T-helper 17 cell (primary cell): ENCODE measurements at regions not wholly inside any gene's neighbourhood (a gene's known extent, or its start where the extent isn't known, plus 50 kb on each side); places are given as distances from the start of the nearest gene placed in this dataset.
"Not testable (repeated sequence)": the region's sequence is repeated elsewhere in the genome, so short reads cannot be mapped to it uniquely, and the experiment has no call there.

ENCODE experiments used
- ATAC-seq: fragments of 150-1000 bp; cut with Tn5 transposase; 2 replicates; pipeline ENCODE4 v1.10.0; 2021; ENCODE audit warnings: mild to moderate bottlenecking, moderate library complexity
- DNase-seq, 3 donors: peaks; one replicate each; pipeline versions ENCODE4 v3.0.0 to v3.0.0-alpha.2; 2020 to 2021
- H3K9me3 ChIP-seq: one replicate; pipeline ENCODE4 v1.7.0; 2013; ENCODE audit warnings: low read length, mild to moderate bottlenecking; ENCODE audit not compliant: control insufficient read depth, poor library complexity, severe bottlenecking
- H3K27ac Mint-ChIP-seq: one replicate; pipeline ENCODE4 v1.8.0; 2022; ENCODE audit warnings: mild to moderate bottlenecking, moderate library complexity, mixed read lengths
- H3K27me3 Mint-ChIP-seq: one replicate; pipeline ENCODE4 v1.8.0; 2022; ENCODE audit warnings: mixed read lengths
- H3K36me3 Mint-ChIP-seq: one replicate; pipeline ENCODE4 v1.8.0; 2022; ENCODE audit warnings: low read depth, mixed read lengths
- H3K4me1 Mint-ChIP-seq: one replicate; pipeline ENCODE4 v1.8.0; 2022; ENCODE audit warnings: mild to moderate bottlenecking, mixed read lengths
- H3K4me3 Mint-ChIP-seq: one replicate; pipeline ENCODE4 v1.8.0; 2022; ENCODE audit warnings: mild to moderate bottlenecking, moderate library complexity, mixed read lengths

DNA sequence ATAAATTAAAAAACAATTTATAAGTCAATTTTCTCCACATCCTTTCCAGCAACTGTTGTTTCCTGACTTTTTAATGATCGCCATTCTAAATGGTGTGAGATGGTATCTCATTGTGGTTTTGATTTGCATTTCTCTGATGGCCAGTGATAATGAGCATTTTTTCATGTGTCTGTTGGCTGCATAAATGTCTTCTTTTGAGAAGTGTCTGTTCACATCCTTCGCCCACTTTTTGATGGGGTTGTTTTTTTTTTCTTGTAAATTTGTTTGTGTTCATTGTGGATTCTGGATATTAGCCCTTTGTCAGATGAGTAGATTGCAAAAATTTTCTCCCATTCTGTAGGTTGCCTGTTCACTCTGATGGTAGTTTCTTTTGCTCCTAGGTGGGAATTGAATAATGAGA, 539.4 kb downstream of the ADCYAP1 start:
- not testable (repeated sequence) for H3K9me3 ChIP-seq, H3K4me1 Mint-ChIP-seq, H3K4me3 Mint-ChIP-seq, H3K27me3 Mint-ChIP-seq, ATAC-seq, H3K36me3 Mint-ChIP-seq, DNase-seq, H3K27ac Mint-ChIP-seq

DNA sequence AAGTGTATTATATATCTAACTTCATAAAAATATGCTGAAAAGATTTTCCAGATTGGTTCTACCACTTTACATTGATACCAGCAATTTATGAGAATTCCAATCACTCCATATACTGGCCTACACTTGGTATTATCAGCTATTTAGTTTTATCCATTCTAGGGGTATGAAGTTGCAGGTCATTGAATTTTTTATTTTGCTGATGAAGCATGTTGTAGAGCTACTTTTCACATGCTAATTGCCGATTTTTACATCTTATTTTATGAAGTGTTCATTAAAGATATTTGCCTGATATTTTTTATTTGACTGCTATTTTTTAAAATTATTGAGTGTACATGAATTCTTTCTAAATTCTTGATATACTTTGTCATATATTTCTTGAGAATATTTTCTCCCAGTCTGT, 542.1 kb downstream of the ADCYAP1 start:
- Mint-ChIP-seq H3K36me3 (no peaks in the 10 kb centered on the region), H3K27ac (no peak overlapping the region), H3K4me1 (no peaks in the 10 kb centered on the region), H3K27me3 (no peaks in the 10 kb centered on the region), H3K4me3 (no peak overlapping the region)
- DNase-seq (no peak), ATAC-seq (no peak)
- no peaks in the 10 kb centered on the region for H3K9me3 ChIP-seq

DNA sequence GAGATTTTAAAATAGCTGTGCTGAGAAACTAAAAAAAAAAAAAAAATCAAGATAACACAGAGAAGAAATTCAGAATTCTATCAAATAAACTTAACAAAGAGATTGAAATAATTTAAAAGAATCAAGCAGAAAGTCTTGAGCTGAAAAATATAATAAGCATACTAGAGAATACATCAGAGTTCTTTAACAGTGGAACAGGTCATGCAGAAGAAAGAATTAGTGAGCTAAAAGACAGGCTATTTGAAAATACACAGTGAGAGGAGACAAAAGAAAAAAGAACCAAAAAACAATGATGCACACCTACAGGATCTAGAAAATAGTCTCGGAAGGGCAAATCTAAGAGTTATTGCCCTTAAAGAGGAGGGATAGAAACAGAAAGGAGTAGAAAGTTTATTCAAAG, 548.1 kb downstream of the ADCYAP1 start:
- Mint-ChIP-seq H3K27me3 (no peaks in the 10 kb centered on the region), H3K4me3 (no peak overlapping the region), H3K36me3 (no peaks in the 10 kb centered on the region), H3K4me1 (no peaks in the 10 kb centered on the region), H3K27ac (no peak overlapping the region)
- no peak for DNase-seq
- no peak for ATAC-seq
- no peaks in the 10 kb centered on the region for H3K9me3 ChIP-seq

DNA sequence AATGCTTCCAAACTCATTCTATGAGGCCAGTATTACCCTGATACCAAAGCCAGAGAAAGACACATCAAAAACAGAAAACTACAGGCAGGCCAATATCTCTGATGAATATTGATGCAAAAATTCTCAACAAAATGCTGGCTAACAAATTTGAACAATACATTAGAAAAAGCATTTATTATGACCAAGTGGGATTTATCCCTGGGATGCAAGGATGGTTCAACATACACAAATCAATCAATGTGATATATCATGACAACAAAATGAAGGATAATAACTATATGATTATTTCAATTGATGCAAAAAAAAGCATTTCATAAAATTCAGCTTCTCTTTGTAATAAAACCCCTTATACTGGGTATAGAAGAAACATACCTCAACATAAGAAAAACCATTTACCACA, 550.9 kb downstream of the ADCYAP1 start:
- Mint-ChIP-seq H3K4me1 (no peaks in the 10 kb centered on the region), H3K4me3 (no peak overlapping the region), H3K36me3 (no peaks in the 10 kb centered on the region), H3K27me3 (no peaks in the 10 kb centered on the region), H3K27ac (no peak overlapping the region)
- H3K9me3 ChIP-seq = no peaks in the 10 kb centered on the region
- ATAC-seq (no peak), DNase-seq (no peak)

DNA sequence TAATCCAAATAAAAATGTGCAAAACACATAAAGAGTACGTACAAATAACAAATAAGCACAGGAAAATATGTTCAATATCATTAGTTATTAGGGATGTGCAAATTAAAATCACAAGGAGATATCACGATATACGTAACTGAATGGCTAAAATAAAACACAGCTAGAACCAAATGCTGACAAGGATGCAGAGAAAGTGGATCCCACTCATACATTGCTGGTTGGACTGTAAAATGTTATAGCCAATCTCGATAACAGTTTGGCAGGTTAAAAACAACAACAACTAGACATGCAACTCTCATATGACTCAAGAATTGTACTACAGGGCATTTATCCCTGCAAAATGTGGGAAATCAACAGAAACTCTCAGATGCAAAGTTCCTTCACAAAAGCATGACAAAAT, 553.9 kb downstream of the ADCYAP1 start:
- DNase-seq (no peak), ATAC-seq (no peak)
- Mint-ChIP-seq H3K4me3 (no peak overlapping the region), H3K27me3 (no peaks in the 10 kb centered on the region), H3K27ac (no peak overlapping the region), H3K36me3 (no peaks in the 10 kb centered on the region), H3K4me1 (no peaks in the 10 kb centered on the region)
- no peaks in the 10 kb centered on the region for H3K9me3 ChIP-seq

DNA sequence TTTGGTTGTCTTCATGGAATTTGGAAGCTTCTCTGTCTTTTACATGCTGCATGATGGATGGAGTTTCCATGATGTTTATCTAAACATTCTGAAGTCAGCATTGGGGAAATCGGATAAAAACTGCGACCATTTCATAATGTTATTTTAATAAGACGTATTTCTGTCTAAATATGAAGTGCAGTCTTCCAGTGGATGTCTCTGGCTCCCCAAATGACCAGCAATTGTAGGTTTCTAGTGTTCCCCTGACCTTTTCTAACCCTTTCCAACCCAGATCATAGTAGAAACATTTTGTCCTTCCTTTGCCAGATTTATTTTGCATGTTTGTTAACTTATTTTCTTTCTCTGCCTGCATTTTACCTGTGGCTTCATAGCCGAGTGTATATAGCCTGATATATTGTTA, 559.3 kb downstream of the ADCYAP1 start:
- H3K9me3 ChIP-seq = no peaks in the 10 kb centered on the region
- Mint-ChIP-seq H3K4me1 (no peaks in the 10 kb centered on the region), H3K36me3 (no peaks in the 10 kb centered on the region), H3K27me3 (no peaks in the 10 kb centered on the region), H3K27ac (no peak overlapping the region), H3K4me3 (no peak overlapping the region)
- DNase-seq (no peak), ATAC-seq (no peak)

DNA sequence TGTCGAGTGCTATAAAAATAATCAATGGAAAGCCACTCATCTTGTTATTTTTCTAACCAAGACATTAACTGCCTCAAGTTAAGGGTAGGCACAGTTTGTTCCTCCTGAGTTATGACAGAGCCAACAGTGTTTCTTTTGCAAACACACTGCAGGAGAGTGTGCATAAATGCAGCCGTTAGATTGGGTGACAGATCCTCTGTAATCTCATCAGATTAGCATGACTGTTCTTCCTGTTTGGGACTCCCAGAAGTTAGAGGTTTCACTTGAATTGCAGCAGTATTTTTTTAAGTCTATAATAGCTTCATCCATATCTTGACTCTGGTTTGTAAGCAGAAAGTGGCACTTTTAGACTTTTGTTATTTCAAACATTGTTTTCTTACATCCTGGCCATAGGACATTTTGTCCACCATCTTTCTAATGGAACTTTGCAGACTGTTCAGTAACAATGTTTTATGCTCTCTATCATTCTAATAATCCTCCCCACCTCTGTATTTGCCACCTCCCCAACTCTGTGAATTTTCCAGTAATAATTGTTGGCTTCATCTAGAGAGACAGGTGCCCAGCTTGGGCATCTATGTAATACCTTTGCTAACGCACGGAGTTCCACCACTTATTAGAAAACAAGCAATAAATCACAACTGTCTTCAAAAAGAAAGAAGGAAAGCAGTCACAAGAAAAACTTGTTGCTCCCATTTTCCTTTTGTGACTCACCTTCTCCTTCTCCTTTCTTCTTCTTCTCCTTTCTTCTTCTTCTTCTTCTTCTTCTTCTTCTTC, 560.0 kb downstream of the ADCYAP1 start:
- no peaks in the 10 kb centered on the region for H3K9me3 ChIP-seq
- Mint-ChIP-seq H3K27me3 (no peaks in the 10 kb centered on the region), H3K36me3 (no peaks in the 10 kb centered on the region), H3K4me1 (no peaks in the 10 kb centered on the region), H3K27ac (no peak overlapping the region), H3K4me3 (no peak overlapping the region)
- no peak for ATAC-seq
- DNase-seq = no peak

DNA sequence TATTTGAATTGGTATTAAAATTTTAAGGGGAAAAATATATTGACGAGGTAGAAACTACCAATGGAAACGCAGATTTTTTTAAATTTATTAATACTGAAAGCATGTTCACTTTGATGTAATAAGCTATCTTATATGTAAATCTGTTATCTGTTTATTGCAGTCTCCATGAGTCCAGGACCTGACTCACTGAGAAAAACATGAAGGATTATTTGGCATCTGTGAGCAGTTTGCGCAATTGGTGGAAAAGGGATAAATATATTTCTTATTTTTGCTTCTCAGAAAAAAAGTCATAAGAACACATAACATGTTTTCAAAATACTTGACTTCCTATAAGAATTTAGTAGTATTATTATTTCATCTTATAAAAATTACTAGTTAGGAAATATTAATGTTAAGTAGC, 561.4 kb downstream of the ADCYAP1 start:
- Mint-ChIP-seq H3K36me3 (no peaks in the 10 kb centered on the region), H3K27me3 (no peaks in the 10 kb centered on the region), H3K27ac (no peak overlapping the region), H3K4me3 (no peak overlapping the region), H3K4me1 (no peaks in the 10 kb centered on the region)
- ATAC-seq (no peak), DNase-seq (no peak)
- H3K9me3 ChIP-seq = no peaks in the 10 kb centered on the region

DNA sequence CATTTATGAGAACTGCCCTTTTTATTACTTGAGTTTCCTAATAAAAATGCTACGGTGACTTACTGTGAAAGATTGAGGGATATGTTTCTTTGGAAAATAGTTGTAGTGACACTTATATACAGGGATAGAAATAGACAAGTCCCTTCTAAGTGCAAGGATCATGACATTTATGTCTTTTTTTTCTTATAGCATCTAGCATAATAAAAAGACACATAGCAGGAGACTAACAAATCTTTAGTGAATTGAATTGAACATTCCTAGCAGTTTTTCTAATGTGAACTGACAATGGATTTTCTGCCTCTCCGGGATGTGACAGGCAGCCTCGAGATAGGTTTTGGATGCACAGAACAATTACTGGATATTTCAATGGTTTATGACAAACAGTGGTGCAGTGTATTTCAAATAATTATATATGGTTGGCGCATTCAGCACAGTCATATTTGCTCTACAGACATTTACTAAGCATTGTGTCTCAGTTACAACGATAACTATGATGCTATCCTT, 562.8 kb downstream of the ADCYAP1 start:
- no peaks in the 10 kb centered on the region for H3K27me3 Mint-ChIP-seq
- H3K36me3 Mint-ChIP-seq = no peaks in the 10 kb centered on the region
- H3K9me3 ChIP-seq = no peaks in the 10 kb centered on the region
- H3K4me3 Mint-ChIP-seq = no peak overlapping the region
- no peaks in the 10 kb centered on the region for H3K4me1 Mint-ChIP-seq
- ATAC-seq (no peak), DNase-seq (no peak)
- H3K27ac Mint-ChIP-seq = no peak overlapping the region

DNA sequence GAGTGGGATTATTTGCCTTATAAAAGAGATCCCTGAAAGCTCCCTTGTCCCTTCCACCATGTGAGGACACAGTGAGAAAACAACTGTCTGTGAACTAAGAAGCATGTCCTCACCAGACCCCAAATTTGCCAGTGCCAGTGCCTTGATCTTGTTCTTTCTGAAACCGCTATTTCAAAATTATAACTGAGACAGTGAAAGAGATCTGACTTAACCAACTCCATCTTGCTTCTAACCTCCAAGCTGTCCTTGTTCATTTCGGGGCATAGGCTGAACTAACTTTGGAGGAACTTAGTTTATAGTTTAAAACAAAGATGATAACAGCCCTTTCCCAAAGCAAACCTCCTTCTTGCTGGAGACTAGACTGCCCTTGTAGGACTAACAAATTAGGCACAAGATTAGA, 563.9 kb downstream of the ADCYAP1 start:
- H3K4me1 Mint-ChIP-seq = no peaks in the 10 kb centered on the region
- ATAC-seq (no peak), DNase-seq (no peak)
- H3K36me3 Mint-ChIP-seq = no peaks in the 10 kb centered on the region
- no peak overlapping the region for H3K4me3 Mint-ChIP-seq
- no peak overlapping the region for H3K27ac Mint-ChIP-seq
- H3K9me3 ChIP-seq = no peaks in the 10 kb centered on the region
- H3K27me3 Mint-ChIP-seq = no peaks in the 10 kb centered on the region

DNA sequence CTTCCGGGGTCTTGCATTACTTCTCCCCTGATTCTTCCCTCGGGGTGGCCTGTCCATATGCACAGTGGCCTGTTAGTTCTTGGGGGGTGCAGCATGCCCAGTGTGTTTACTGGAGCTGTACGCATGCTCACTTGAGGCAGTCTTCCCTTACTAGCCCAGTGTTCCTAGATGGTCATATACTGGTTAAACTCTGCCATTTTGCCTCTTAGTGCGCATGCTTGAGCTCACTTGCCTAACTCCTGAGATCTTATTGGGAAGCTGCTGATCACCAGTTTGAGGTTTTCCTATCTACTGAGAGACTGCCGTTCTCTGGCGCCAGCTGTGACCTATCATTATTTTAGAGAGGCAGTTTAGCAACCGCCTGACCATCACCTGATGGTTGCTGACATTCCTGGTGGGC, 571.2 kb downstream of the ADCYAP1 start:
- ATAC-seq (no peak), DNase-seq (no peak)
- no peak overlapping the region for H3K4me3 Mint-ChIP-seq
- no peaks in the 10 kb centered on the region for H3K9me3 ChIP-seq
- no peaks in the 10 kb centered on the region for H3K36me3 Mint-ChIP-seq
- H3K4me1 Mint-ChIP-seq = no peaks in the 10 kb centered on the region
- no peak overlapping the region for H3K27ac Mint-ChIP-seq
- no peaks in the 10 kb centered on the region for H3K27me3 Mint-ChIP-seq

DNA sequence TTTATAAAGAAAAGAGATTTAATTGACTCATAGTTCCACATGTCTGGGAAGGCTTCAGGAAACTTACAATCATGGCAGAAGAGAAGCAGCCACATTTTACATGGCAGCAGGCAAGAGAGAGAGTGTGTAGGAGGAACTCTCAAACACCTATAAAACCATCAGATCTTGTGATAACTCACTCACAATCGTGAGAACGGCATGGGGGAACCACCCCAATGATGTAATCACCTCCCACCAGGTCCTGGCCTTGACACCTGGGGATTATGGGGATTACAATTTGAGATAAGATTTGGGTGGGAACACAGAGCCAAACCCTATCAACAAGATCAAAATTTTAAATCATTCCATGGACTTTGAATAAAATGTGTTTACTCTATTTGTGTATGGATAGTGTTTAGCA, 575.6 kb downstream of the ADCYAP1 start:
- H3K36me3 Mint-ChIP-seq = no peaks in the 10 kb centered on the region

DNA sequence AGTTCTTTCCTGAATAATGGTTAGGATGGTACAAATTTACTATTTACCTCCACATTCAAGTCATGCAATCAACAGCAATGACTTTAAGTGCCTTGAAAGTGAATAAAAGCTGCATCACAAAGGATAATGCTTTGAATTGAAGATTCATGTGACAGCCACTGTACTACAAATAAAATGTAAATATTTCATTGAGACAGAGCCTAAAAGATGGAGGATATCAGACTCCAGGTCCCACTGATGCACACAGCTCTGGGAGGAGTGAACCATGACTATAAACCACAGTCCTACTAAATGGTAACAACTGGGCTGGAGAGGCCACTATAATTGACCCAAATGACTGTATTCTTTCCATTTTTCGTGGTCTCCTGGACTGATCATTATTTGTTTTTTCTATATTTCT, 576.9 kb downstream of the ADCYAP1 start:
- no peak overlapping the region for H3K27ac Mint-ChIP-seq
- H3K36me3 Mint-ChIP-seq = no peaks in the 10 kb centered on the region
- H3K9me3 ChIP-seq = no peaks in the 10 kb centered on the region
- DNase-seq (no peak), ATAC-seq (no peak)
- H3K27me3 Mint-ChIP-seq = no peaks in the 10 kb centered on the region
- H3K4me3 Mint-ChIP-seq = no peak overlapping the region
- no peaks in the 10 kb centered on the region for H3K4me1 Mint-ChIP-seq

More for the DNA sequence above, 575.6 kb downstream of the ADCYAP1 start:
- no peaks in the 10 kb centered on the region for H3K27me3 Mint-ChIP-seq
- ATAC-seq (no peak), DNase-seq (no peak)
- no peak overlapping the region for H3K27ac Mint-ChIP-seq
- no peaks in the 10 kb centered on the region for H3K9me3 ChIP-seq
- H3K4me1 Mint-ChIP-seq = no peaks in the 10 kb centered on the region
- no peak overlapping the region for H3K4me3 Mint-ChIP-seq

DNA sequence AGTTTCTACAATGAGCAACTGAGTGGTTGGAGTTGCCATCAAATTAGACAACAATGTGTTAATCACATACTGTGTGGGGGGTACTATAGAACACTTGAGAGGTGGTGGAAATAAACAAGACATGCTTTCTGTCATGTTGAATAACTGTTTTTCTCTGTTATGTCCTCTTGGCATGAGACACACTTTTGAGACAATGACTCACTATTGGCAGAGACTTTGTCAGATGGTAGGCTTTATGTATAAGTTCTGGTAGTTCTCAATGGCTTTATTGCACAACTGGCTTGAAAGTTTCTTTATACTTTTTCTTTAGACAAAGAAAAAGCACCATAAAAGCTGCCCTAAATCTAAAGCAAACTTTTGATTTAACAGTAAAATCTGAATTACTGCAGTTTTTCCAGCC, 578.7 kb downstream of the ADCYAP1 start:
- H3K9me3 ChIP-seq = no peaks in the 10 kb centered on the region
- H3K4me1 Mint-ChIP-seq = no peaks in the 10 kb centered on the region

More for the DNA sequence above, 578.7 kb downstream of the ADCYAP1 start:
- ATAC-seq = no peak
- no peak overlapping the region for H3K27ac Mint-ChIP-seq
- no peak for DNase-seq
- H3K27me3 Mint-ChIP-seq = no peaks in the 10 kb centered on the region
- H3K4me3 Mint-ChIP-seq = no peak overlapping the region
- H3K36me3 Mint-ChIP-seq = no peaks in the 10 kb centered on the region
